Fibroblast of lung (primary cell): ENCODE measurements at regions not wholly inside any gene's neighbourhood (a gene's known extent, or its start where the extent isn't known, plus 50 kb on each side); places are given as distances from the start of the nearest gene placed in this dataset.

Experiments used
- DNase-seq, 2 donors: peaks; one replicate each; pipeline versions ENCODE4 v3.0.0 to v3.0.0-alpha.2; 2010; ENCODE audit warnings: low read depth in 2 of 2
- H2AFZ ChIP-seq: 2 replicates; pipeline ENCODE4 v1.5.1; 2012; ENCODE audit warnings: low read length, control low read depth, inconsistent platforms
- H3K27ac ChIP-seq: 2 replicates; pipeline ENCODE4 v1.5.1; 2011; ENCODE audit warnings: low read length, control low read depth; ENCODE audit not compliant: insufficient read depth
- H3K27me3 ChIP-seq: 2 replicates; pipeline ENCODE4 v1.5.1; 2011; ENCODE audit warnings: mild to moderate bottlenecking, low read length; ENCODE audit not compliant: control insufficient read depth, insufficient read depth
- H3K36me3 ChIP-seq: 2 replicates; pipeline ENCODE4 v1.5.1; 2011; ENCODE audit warnings: low read length; ENCODE audit not compliant: control insufficient read depth, insufficient read depth
- H3K4me1 ChIP-seq: 2 replicates; pipeline ENCODE4 v1.5.1; 2011; ENCODE audit warnings: low read length; ENCODE audit not compliant: control insufficient read depth, insufficient read depth; ENCODE audit errors: extremely low read depth
- H3K4me2 ChIP-seq: 2 replicates; pipeline ENCODE4 v1.5.1; 2011; ENCODE audit warnings: low read length, control low read depth; ENCODE audit not compliant: insufficient read depth; ENCODE audit errors: extremely low read depth
- H3K4me3 ChIP-seq, 4 experiments: fragments of 200-600 bp in 1 of 4; sonication (generic) in 1 of 4; replicated peaks in 1 of 4; 2 replicates each; pipeline ENCODE4 v1.5.1; 2011 to 2016; ENCODE audit warnings: low read length in 4 of 4, low read depth in 3 of 4, mild to moderate bottlenecking in 3 of 4, control low read depth in 2 of 4, inconsistent platforms in 1 of 4, mixed read lengths in 1 of 4; ENCODE audit not compliant: insufficient read depth in 1 of 4; ENCODE audit errors: control extremely low read depth in 1 of 4
- H3K79me2 ChIP-seq: 2 replicates; pipeline ENCODE4 v1.5.1; 2012; ENCODE audit warnings: mild to moderate bottlenecking, low read length, inconsistent platforms; ENCODE audit not compliant: control insufficient read depth, insufficient read depth
- H3K9ac ChIP-seq: 2 replicates; pipeline ENCODE4 v1.5.1; 2011; ENCODE audit warnings: mild to moderate bottlenecking, low read length, control low read depth; ENCODE audit not compliant: insufficient read depth
- H3K9me3 ChIP-seq: 2 replicates; pipeline ENCODE4 v1.5.1; 2012; ENCODE audit warnings: low read depth, low read length; ENCODE audit not compliant: control insufficient read depth, insufficient read depth
- H4K20me1 ChIP-seq: 2 replicates; pipeline ENCODE4 v1.5.1; 2011; ENCODE audit warnings: low read length; ENCODE audit not compliant: control insufficient read depth, insufficient read depth; ENCODE audit errors: extremely low read depth
- EZH2 ChIP-seq: IDR thresholded peaks from 2 replicates; pipeline ENCODE4 v1.5.1; 2012; ENCODE audit warnings: low read length, control low read depth, mild to moderate bottlenecking; ENCODE audit errors: missing control alignments
- TF ChIP-seq, protein P1 (sequence below), 2 donors: IDR thresholded peaks in 1 of 2; conservative IDR thresholded peaks in 1 of 2; 1 replicate in 1 of 2; 2 replicates in 1 of 2; pipeline ENCODE4 v1.5.1; 2011 to 2012; ENCODE audit warnings: low read length in 2 of 2, control low read depth in 1 of 2, inconsistent platforms in 1 of 2, low read depth in 1 of 2, mild to moderate bottlenecking in 1 of 2

- Histone ChIP-seq H2AFZ (no peak overlapping the region), H3K36me3 (no peaks in the 10 kb centered on the region), H4K20me1 (no peaks in the 10 kb centered on the region), H3K79me2 (no peaks in the 10 kb centered on the region), H3K4me1 (no peaks in the 10 kb centered on the region), H3K9ac (no peak overlapping the region), H3K27ac (no peak overlapping the region), H3K9me3 (no peaks in the 10 kb centered on the region), H3K27me3 (no peaks in the 10 kb centered on the region), H3K4me3 (no peak overlapping the region), H3K4me2 (no peak overlapping the region)
- TF ChIP-seq, protein P1, sequence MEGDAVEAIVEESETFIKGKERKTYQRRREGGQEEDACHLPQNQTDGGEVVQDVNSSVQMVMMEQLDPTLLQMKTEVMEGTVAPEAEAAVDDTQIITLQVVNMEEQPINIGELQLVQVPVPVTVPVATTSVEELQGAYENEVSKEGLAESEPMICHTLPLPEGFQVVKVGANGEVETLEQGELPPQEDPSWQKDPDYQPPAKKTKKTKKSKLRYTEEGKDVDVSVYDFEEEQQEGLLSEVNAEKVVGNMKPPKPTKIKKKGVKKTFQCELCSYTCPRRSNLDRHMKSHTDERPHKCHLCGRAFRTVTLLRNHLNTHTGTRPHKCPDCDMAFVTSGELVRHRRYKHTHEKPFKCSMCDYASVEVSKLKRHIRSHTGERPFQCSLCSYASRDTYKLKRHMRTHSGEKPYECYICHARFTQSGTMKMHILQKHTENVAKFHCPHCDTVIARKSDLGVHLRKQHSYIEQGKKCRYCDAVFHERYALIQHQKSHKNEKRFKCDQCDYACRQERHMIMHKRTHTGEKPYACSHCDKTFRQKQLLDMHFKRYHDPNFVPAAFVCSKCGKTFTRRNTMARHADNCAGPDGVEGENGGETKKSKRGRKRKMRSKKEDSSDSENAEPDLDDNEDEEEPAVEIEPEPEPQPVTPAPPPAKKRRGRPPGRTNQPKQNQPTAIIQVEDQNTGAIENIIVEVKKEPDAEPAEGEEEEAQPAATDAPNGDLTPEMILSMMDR (conservative IDR thresholded peaks at IDR 0.05 in 1 of 2, IDR thresholded peaks at IDR 0.05 in 1 of 2; ENCODE audit: low read depth in 1 of 2, low read length in 2 of 2), result no peak
- TF ChIP-seq EZH2, result no peak
- no peak for DNase-seq
Observed at GRCh38 chr20:21956591-21956990, 251.1 kb downstream of the PAX1 start.

DNA sequence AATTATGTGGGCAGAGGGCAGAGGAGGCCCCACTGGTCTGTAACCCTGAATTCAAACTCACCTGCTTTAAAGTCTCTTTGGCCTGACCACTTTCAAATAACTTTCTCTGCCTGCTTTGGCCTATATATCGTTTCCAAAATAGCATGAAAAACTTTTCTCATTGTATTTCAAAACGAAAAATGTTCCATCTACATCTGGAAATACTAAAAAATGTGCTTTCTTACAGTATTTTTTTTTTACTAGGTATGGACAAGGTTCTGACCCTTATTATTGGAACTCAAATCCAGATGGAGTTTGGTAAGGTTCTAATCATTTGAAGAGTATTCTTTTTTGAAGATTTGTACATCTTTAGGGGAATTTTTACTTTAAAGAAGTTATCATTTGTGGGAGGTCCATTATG lies 241.9 kb downstream of the PAX1 start:
- Histone ChIP-seq H3K27ac (no peak overlapping the region), H3K36me3 (no peaks in the 10 kb centered on the region), H3K4me3 (no peak overlapping the region), H3K4me2 (no peak overlapping the region), H3K9me3 (no peaks in the 10 kb centered on the region), H3K4me1 (no peaks in the 10 kb centered on the region), H3K27me3 (no peaks in the 10 kb centered on the region), H2AFZ (no peak overlapping the region), H3K9ac (no peak overlapping the region), H4K20me1 (no peaks in the 10 kb centered on the region), H3K79me2 (no peaks in the 10 kb centered on the region)
- no peak for TF ChIP-seq EZH2
- TF ChIP-seq, protein P1 (conservative IDR thresholded peaks at IDR 0.05 in 1 of 2, IDR thresholded peaks at IDR 0.05 in 1 of 2; ENCODE audit: low read depth in 1 of 2, low read length in 2 of 2), result no peak
- no peak for DNase-seq

- no peaks in the 10 kb centered on the region for H4K20me1 ChIP-seq
- no peaks in the 10 kb centered on the region for H3K27me3 ChIP-seq
- no peak overlapping the region for H3K4me2 ChIP-seq
- H2AFZ ChIP-seq, result no peak overlapping the region
- no peak overlapping the region for H3K4me3 ChIP-seq
- no peaks in the 10 kb centered on the region for H3K4me1 ChIP-seq
- H3K79me2 ChIP-seq, result no peaks in the 10 kb centered on the region
- no peak for DNase-seq
- H3K36me3 ChIP-seq, result no peaks in the 10 kb centered on the region
- no peak overlapping the region for H3K9ac ChIP-seq
- no peak overlapping the region for H3K27ac ChIP-seq
- no peaks in the 10 kb centered on the region for H3K9me3 ChIP-seq
- TF ChIP-seq, protein P1 (conservative IDR thresholded peaks at IDR 0.05 in 1 of 2, IDR thresholded peaks at IDR 0.05 in 1 of 2; ENCODE audit: low read depth in 1 of 2, low read length in 2 of 2), result no peak
- no peak for TF ChIP-seq EZH2
Observed at GRCh38 chr20:21944227-21944626, 238.8 kb downstream of the PAX1 start.
